Kidney (tissue), 13 donors: ENCODE measurements at regions not wholly inside any gene's neighbourhood (a gene's known extent, or its start where the extent isn't known, plus 50 kb on each side); places are given as distances from the start of the nearest gene placed in this dataset.

Experiments
- DNase-seq, 5 donors: peaks; one replicate each; pipeline ENCODE4 v3.0.0-alpha.2; 2013 to 2020
- FAIRE-seq: peaks from 2 replicates; lab custom pipeline; 2012; peaks lifted over from hg19 to GRCh38; lab: Jason Lieb, UNC
- H3K27ac ChIP-seq, 2 donors: one replicate each; pipeline ENCODE4 v1.7.0; 2013; ENCODE audit warnings: low read depth in 2 of 2, low read length in 2 of 2, inconsistent platforms in 1 of 2
- H3K27me3 ChIP-seq: one replicate; pipeline ENCODE4 v1.7.1; 2013; ENCODE audit warnings: low read length, inconsistent platforms; ENCODE audit not compliant: control insufficient read depth, insufficient read depth
- H3K36me3 ChIP-seq, 3 donors: one replicate each; pipeline versions ENCODE4 v1.7.0 to v1.7.1; 2013; ENCODE audit warnings: low read length in 3 of 3, control low read depth in 1 of 3, inconsistent platforms in 1 of 3; ENCODE audit not compliant: insufficient read depth in 3 of 3, control insufficient read depth in 2 of 3
- H3K4me1 ChIP-seq, 3 donors: one replicate each; pipeline versions ENCODE4 v1.7.0 to v1.7.1; 2013; ENCODE audit warnings: low read length in 3 of 3, inconsistent platforms in 1 of 3, low read depth in 1 of 3; ENCODE audit not compliant: control insufficient read depth in 2 of 3, insufficient read depth in 2 of 3
- H3K4me3 ChIP-seq, 3 donors: one replicate each; pipeline versions ENCODE4 v1.7.0 to v1.8.1; 2013; ENCODE audit warnings: low read length in 3 of 3, control low read depth in 1 of 3, inconsistent platforms in 1 of 3
- H3K9ac ChIP-seq, 3 donors: one replicate each; pipeline versions ENCODE4 v1.7.0 to v1.7.1; 2013; ENCODE audit warnings: low read length in 3 of 3, control low read depth in 1 of 3, inconsistent platforms in 1 of 3
- H3K9me3 ChIP-seq, 3 donors: one replicate each; pipeline versions ENCODE4 v1.7.0 to v1.7.1; 2013; ENCODE audit warnings: low read length in 3 of 3, control low read depth in 1 of 3, inconsistent platforms in 1 of 3; ENCODE audit not compliant: control insufficient read depth in 2 of 3, insufficient read depth in 1 of 3
- CTCF ChIP-seq: IDR thresholded peaks from 3 replicates; pipeline ENCODE4 v1.5.1; 2012; ENCODE audit warnings: mild to moderate bottlenecking, moderate library complexity, borderline replicate concordance; ENCODE audit not compliant: insufficient read depth; ENCODE audit errors: extremely low read depth
- intact Hi-C: fragments of 100-400 bp; cut with DNase I; formaldehyde crosslinking; loops from one replicate; pipeline ENCODE4 v1.11.1; 2022
- donor health status: control.
- donor health status: control.
- donor health status: control.
- donor health status: control.
- donor health status: control.
- donor health status: DM: yes; HTN: yes; CAD: no.
- donor health status: Normal renal cell carcinoma (clear cell type).

GRCh38 chr4:100674976-100675375 is 157.2 kb upstream of the EMCN start:
- intact Hi-C loops = no loop called here
- no peaks in the 10 kb centered on the region for H3K9me3 ChIP-seq
- H3K27ac ChIP-seq = no peak overlapping the region
- no peak overlapping the region for H3K9ac ChIP-seq
- no peaks in the 10 kb centered on the region for H3K27me3 ChIP-seq
- DNase-seq (no peak), FAIRE-seq (no peak)
- TF ChIP-seq CTCF = no peak
- H3K36me3 ChIP-seq = no peaks in the 10 kb centered on the region
- H3K4me3 ChIP-seq = no peak overlapping the region
- H3K4me1 ChIP-seq = no peaks in the 10 kb centered on the region

DNA sequence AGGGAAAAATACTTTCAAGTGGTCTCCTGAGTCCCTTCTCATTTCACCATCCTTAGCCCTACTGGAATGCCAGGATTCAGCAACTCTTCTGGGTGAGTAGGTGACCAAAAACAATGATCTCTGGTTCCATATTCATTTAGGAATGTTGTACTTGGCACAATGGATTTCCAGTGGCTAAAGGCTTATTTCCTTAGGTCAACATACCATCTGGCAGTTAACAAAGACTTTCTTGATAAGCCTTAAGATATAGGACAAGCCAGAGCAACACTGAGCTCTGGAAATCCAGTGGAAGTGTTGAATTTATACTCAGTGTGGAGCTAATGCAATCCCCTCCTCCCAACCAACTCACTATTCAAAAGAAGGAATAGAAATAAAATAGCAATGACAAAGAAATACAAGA is 139.4 kb upstream of the EMCN start:
- TF ChIP-seq CTCF = no peak
- H3K4me3 ChIP-seq = no peak overlapping the region
- no peaks in the 10 kb centered on the region for H3K4me1 ChIP-seq
- intact Hi-C loops = no loop called here
- H3K27me3 ChIP-seq = no peaks in the 10 kb centered on the region
- FAIRE-seq (no peak), DNase-seq (peak in 1 of 5 donors; percentile 34)
- no peak overlapping the region for H3K27ac ChIP-seq
- H3K9me3 ChIP-seq = no peaks in the 10 kb centered on the region
- H3K36me3 ChIP-seq = no peaks in the 10 kb centered on the region
- H3K9ac ChIP-seq = no peak overlapping the region

GRCh38 chr4:100651499-100652175 is 133.8 kb upstream of the EMCN start:
- Histone ChIP-seq H3K4me1 (no peaks in the 10 kb centered on the region), H3K27ac (no peak overlapping the region), H3K9ac (no peak overlapping the region), H3K27me3 (no peaks in the 10 kb centered on the region), H3K36me3 (no peaks in the 10 kb centered on the region), H3K4me3 (no peak overlapping the region), H3K9me3 (no peaks in the 10 kb centered on the region)
- TF ChIP-seq CTCF = no peak
- intact Hi-C loops = no loop called here
- no peak for DNase-seq
- FAIRE-seq = no peak

DNA sequence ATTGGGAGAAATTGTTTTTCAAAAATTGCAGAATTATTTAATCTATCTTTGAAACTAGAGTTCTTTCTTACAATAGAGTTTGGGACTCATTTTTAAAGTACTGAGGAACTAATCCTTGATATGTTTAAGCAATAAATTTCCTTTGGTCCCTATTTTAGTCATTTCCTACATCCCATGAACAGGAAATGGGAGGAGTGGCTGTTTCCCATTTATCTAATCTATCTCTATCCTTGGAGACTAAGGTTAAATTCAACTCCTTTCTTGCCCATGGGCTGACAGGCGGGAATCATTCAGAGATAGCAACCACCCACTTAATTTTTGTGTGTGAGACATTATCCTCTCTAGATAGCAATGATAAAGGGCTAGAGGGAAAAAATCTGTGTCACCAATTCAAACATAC is 131.6 kb upstream of the EMCN start:
- Histone ChIP-seq H3K36me3 (no peaks in the 10 kb centered on the region), H3K4me3 (no peak overlapping the region), H3K9ac (no peak overlapping the region), H3K27me3 (no peaks in the 10 kb centered on the region), H3K9me3 (no peaks in the 10 kb centered on the region), H3K4me1 (no peaks in the 10 kb centered on the region), H3K27ac (no peak overlapping the region)
- DNase-seq (peak in 1 of 5 donors; percentile 9), FAIRE-seq (no peak)
- no peak for TF ChIP-seq CTCF
- intact Hi-C loops = no loop called here
